Loucy (cell line): ENCODE measurements at regions not wholly inside any gene's neighbourhood (a gene's known extent, or its start where the extent isn't known, plus 50 kb on each side); places are given as distances from the start of the nearest gene placed in this dataset.

Experiments
- H2AFZ ChIP-seq: fragments of 200-600 bp; sonication (generic); 2 replicates; pipeline ENCODE4 v1.6.0; 2016; ENCODE audit warnings: antibody characterized with exemption, mild to moderate bottlenecking, low read length, moderate library complexity
- H3F3A ChIP-seq: fragments of 200-600 bp; 2 replicates; pipeline ENCODE4 v1.6.0; 2016; ENCODE audit warnings: antibody characterized with exemption, low read depth, mild to moderate bottlenecking
- H3K27me3 ChIP-seq: fragments of 200-600 bp; sonication (generic); 2 replicates; pipeline ENCODE4 v1.6.1; 2014; ENCODE audit warnings: low read length, mild to moderate bottlenecking; ENCODE audit not compliant: insufficient read depth, poor library complexity, severe bottlenecking
- H3K36me3 ChIP-seq: fragments of 200-600 bp; sonication (generic); 2 replicates; pipeline ENCODE4 v1.6.1; 2016; ENCODE audit warnings: low read length; ENCODE audit not compliant: insufficient read depth
- H3K4me1 ChIP-seq: fragments of 200-600 bp; sonication (generic); 2 replicates; pipeline ENCODE4 v1.5.1; 2014; ENCODE audit warnings: low read length, mild to moderate bottlenecking; ENCODE audit not compliant: insufficient read depth, poor library complexity, severe bottlenecking
- H3K4me2 ChIP-seq: fragments of 200-600 bp; sonication (generic); 2 replicates; pipeline ENCODE4 v1.6.0; 2014; ENCODE audit warnings: antibody characterized with exemption, low read length, low read depth, mild to moderate bottlenecking; ENCODE audit not compliant: poor library complexity, severe bottlenecking
- H3K4me3 ChIP-seq: fragments of 200-600 bp; sonication (generic); 2 replicates; pipeline ENCODE4 v1.5.1; 2014; ENCODE audit warnings: low read length, mild to moderate bottlenecking, mixed read lengths; ENCODE audit not compliant: poor library complexity, severe bottlenecking
- H3K79me2 ChIP-seq: fragments of 200-600 bp; sonication (generic); 2 replicates; pipeline ENCODE4 v1.6.1; 2014; ENCODE audit warnings: low read length; ENCODE audit not compliant: insufficient read depth
- H3K9ac ChIP-seq: fragments of 200-600 bp; sonication (generic); 2 replicates; pipeline ENCODE4 v1.6.0; 2014; ENCODE audit warnings: mild to moderate bottlenecking, low read depth, low read length, moderate library complexity; ENCODE audit not compliant: poor library complexity, severe bottlenecking
- H3K9me2 ChIP-seq: fragments of 200-600 bp; sonication (generic); replicated peaks from 2 replicates; pipeline ENCODE4 v1.6.1; 2016; ENCODE audit warnings: low read depth, low read length, mixed read lengths
- H3K9me3 ChIP-seq: fragments of 200-600 bp; sonication (generic); 2 replicates; pipeline ENCODE4 v1.6.1; 2014; ENCODE audit warnings: mild to moderate bottlenecking, antibody characterized with exemption, low read length, low read depth; ENCODE audit not compliant: insufficient read depth
- H4K20me1 ChIP-seq: fragments of 200-600 bp; sonication (generic); 2 replicates; pipeline ENCODE4 v1.6.0; 2014; ENCODE audit warnings: antibody characterized with exemption, low read length, mild to moderate bottlenecking; ENCODE audit not compliant: insufficient read depth, poor library complexity, severe bottlenecking
- EZH2phosphoT487 ChIP-seq: fragments of 200-600 bp; IDR thresholded peaks from 2 replicates; pipeline ENCODE4 v1.6.1; 2018; ENCODE audit warnings: antibody characterized with exemption, mild to moderate bottlenecking, moderate library complexity, borderline replicate concordance
- TF ChIP-seq, protein P1 (sequence below): fragments of 200-600 bp; sonication (generic); conservative IDR thresholded peaks from 2 replicates; pipeline ENCODE4 v1.5.1; 2014; ENCODE audit warnings: mild to moderate bottlenecking, antibody characterized with exemption, low read length

- no peak overlapping the region for H2AFZ ChIP-seq
- H3K4me2 ChIP-seq, result no peak overlapping the region
- H3F3A ChIP-seq, result no peaks in the 10 kb centered on the region
- H3K36me3 ChIP-seq, result no peaks in the 10 kb centered on the region
- no peaks in the 10 kb centered on the region for H3K9me2 ChIP-seq
- H4K20me1 ChIP-seq, result no peaks in the 10 kb centered on the region
- no peaks in the 10 kb centered on the region for H3K79me2 ChIP-seq
- no peaks in the 10 kb centered on the region for H3K4me1 ChIP-seq
- H3K4me3 ChIP-seq, result no peak overlapping the region
- H3K27me3 ChIP-seq, result no peaks in the 10 kb centered on the region
- no peak overlapping the region for H3K9ac ChIP-seq
- TF ChIP-seq EZH2phosphoT487, result no peak
- TF ChIP-seq, protein P1, sequence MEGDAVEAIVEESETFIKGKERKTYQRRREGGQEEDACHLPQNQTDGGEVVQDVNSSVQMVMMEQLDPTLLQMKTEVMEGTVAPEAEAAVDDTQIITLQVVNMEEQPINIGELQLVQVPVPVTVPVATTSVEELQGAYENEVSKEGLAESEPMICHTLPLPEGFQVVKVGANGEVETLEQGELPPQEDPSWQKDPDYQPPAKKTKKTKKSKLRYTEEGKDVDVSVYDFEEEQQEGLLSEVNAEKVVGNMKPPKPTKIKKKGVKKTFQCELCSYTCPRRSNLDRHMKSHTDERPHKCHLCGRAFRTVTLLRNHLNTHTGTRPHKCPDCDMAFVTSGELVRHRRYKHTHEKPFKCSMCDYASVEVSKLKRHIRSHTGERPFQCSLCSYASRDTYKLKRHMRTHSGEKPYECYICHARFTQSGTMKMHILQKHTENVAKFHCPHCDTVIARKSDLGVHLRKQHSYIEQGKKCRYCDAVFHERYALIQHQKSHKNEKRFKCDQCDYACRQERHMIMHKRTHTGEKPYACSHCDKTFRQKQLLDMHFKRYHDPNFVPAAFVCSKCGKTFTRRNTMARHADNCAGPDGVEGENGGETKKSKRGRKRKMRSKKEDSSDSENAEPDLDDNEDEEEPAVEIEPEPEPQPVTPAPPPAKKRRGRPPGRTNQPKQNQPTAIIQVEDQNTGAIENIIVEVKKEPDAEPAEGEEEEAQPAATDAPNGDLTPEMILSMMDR, result no peak
- no peaks in the 10 kb centered on the region for H3K9me3 ChIP-seq
These were observed 841.1 kb upstream of the PRR20A start for GRCh38 chr13:56299650-56300049.

- no peak overlapping the region for H3K4me3 ChIP-seq
- no peak overlapping the region for H3K9ac ChIP-seq
- no peaks in the 10 kb centered on the region for H3K4me1 ChIP-seq
- no peak overlapping the region for H2AFZ ChIP-seq
- no peaks in the 10 kb centered on the region for H3K27me3 ChIP-seq
- no peaks in the 10 kb centered on the region for H4K20me1 ChIP-seq
- no peaks in the 10 kb centered on the region for H3F3A ChIP-seq
- no peaks in the 10 kb centered on the region for H3K9me2 ChIP-seq
- no peaks in the 10 kb centered on the region for H3K9me3 ChIP-seq
- no peaks in the 10 kb centered on the region for H3K36me3 ChIP-seq
- no peaks in the 10 kb centered on the region for H3K79me2 ChIP-seq
- no peak for TF ChIP-seq EZH2phosphoT487
- TF ChIP-seq, protein P1, result no peak
- H3K4me2 ChIP-seq, result no peak overlapping the region
These were observed 826.0 kb upstream of the PRR20A start for GRCh38 chr13:56314765-56315164.

DNA sequence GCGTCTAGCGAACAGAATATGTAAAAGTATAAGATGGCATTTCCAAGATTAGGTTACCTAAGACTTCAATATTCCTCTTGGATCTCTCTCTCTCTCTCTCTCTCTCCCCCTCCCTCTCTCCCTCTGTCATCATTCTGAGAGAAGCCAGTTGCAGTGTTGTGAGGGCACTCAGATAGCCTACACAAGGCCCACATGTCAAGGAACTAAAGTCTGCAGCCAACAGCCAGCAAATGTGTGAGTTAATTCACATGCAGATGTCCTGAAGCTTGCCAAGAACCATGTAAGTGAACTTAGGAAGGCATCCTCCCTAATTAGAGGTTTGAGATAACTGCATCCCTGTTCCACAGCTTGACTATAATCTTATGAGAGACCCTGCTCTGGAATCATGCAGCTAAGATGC is 822.9 kb upstream of the PRR20A start:
- Histone ChIP-seq H3K9me2 (no peaks in the 10 kb centered on the region), H3K36me3 (no peaks in the 10 kb centered on the region), H3K4me2 (no peak overlapping the region), H4K20me1 (no peaks in the 10 kb centered on the region), H3K27me3 (no peaks in the 10 kb centered on the region), H3K9ac (no peak overlapping the region), H3F3A (no peaks in the 10 kb centered on the region), H3K4me1 (no peaks in the 10 kb centered on the region), H3K79me2 (no peaks in the 10 kb centered on the region), H2AFZ (no peak overlapping the region), H3K4me3 (no peak overlapping the region), H3K9me3 (no peaks in the 10 kb centered on the region)
- TF ChIP-seq, protein P1, result no peak
- TF ChIP-seq EZH2phosphoT487, result no peak
